GM06990 (cell line): ENCODE measurements at regions not wholly inside any gene's neighbourhood (a gene's known extent, or its start where the extent isn't known, plus 50 kb on each side); places are given as distances from the start of the nearest gene placed in this dataset.

Experiments used
- DNase-seq: peaks from one replicate; pipeline ENCODE4 v3.0.0-alpha.2; 2011; ENCODE audit not compliant: insufficient read length; ENCODE audit errors: extremely low read depth
- H3K27me3 ChIP-seq: replicated peaks from 2 replicates; pipeline ENCODE4 v1.6.0; 2011; ENCODE audit warnings: low read length; ENCODE audit not compliant: control insufficient read depth, insufficient read depth
- H3K36me3 ChIP-seq: 2 replicates; pipeline ENCODE4 v1.5.1; 2011; ENCODE audit warnings: low read length; ENCODE audit not compliant: control insufficient read depth, insufficient read depth
- H3K4me3 ChIP-seq: replicated peaks from 2 replicates; pipeline ENCODE4 v1.5.1; 2011; ENCODE audit warnings: low read depth, mild to moderate bottlenecking, control low read depth, low read length
- CTCF ChIP-seq: IDR thresholded peaks from 2 replicates; pipeline ENCODE4 v1.5.1; 2011; ENCODE audit warnings: low read length, control low read depth, mild to moderate bottlenecking, inconsistent platforms; ENCODE audit not compliant: insufficient read depth, poor library complexity, severe bottlenecking

GRCh38 chr9:97803167-97804058 lies 49.6 kb upstream of the FOXE1 start:
- peak; percentile 75 for DNase-seq
- TF ChIP-seq CTCF: no peak
- H3K4me3 ChIP-seq: peak overlapping the region; percentile 56
- H3K27me3 ChIP-seq: peaks cover 3% of the 10 kb centered on the region; the same call in 1 of the 2 replicates
- no peaks in the 10 kb centered on the region for H3K36me3 ChIP-seq
